KMS-11 (cell line): ENCODE measurements at regions not wholly inside any gene's neighbourhood (a gene's known extent, or its start where the extent isn't known, plus 50 kb on each side); places are given as distances from the start of the nearest gene placed in this dataset.
"Not testable (repeated sequence)": the region's sequence is repeated elsewhere in the genome, so short reads cannot be mapped to it uniquely, and the experiment has no call there.

ENCODE experiments used
- H2AFZ ChIP-seq: fragments of 200-600 bp; sonication (generic); 2 replicates; pipeline ENCODE4 v1.6.1; 2016; ENCODE audit warnings: antibody characterized with exemption, mixed run types, low read depth
- H3K27ac ChIP-seq: fragments of 200-600 bp; sonication (generic); 2 replicates; pipeline ENCODE4 v1.6.1; 2016; ENCODE audit warnings: mild to moderate bottlenecking, mixed run types
- H3K27me3 ChIP-seq: fragments of 200-600 bp; sonication (generic); 2 replicates; pipeline ENCODE4 v1.6.1; 2017; ENCODE audit warnings: mild to moderate bottlenecking, low read depth, mixed run types, moderate library complexity; ENCODE audit not compliant: insufficient read depth
- H3K36me3 ChIP-seq: fragments of 200-600 bp; sonication (generic); 2 replicates; pipeline ENCODE4 v1.6.1; 2017; ENCODE audit warnings: mild to moderate bottlenecking, mixed run types; ENCODE audit not compliant: insufficient read depth
- H3K4me1 ChIP-seq: fragments of 200-600 bp; sonication (generic); 2 replicates; pipeline ENCODE4 v1.6.1; 2016; ENCODE audit warnings: mild to moderate bottlenecking, low read depth, mixed run types; ENCODE audit not compliant: poor library complexity, severe bottlenecking
- H3K4me2 ChIP-seq: fragments of 200-600 bp; sonication (generic); 2 replicates; pipeline ENCODE4 v1.7.0; 2016; ENCODE audit warnings: mild to moderate bottlenecking, mixed run types
- H3K4me3 ChIP-seq: fragments of 200-600 bp; sonication (generic); IDR thresholded peaks from 2 replicates; pipeline ENCODE4 v1.6.1; 2017; ENCODE audit warnings: low read depth, low read length, mixed read lengths; ENCODE audit not compliant: insufficient read depth
- H3K79me2 ChIP-seq: fragments of 200-600 bp; sonication (generic); 2 replicates; pipeline ENCODE4 v1.6.1; 2016; ENCODE audit warnings: low read depth, mixed run types; ENCODE audit not compliant: insufficient read depth
- H3K9ac ChIP-seq: fragments of 200-600 bp; sonication (generic); 2 replicates; pipeline ENCODE4 v1.6.1; 2016; ENCODE audit warnings: mild to moderate bottlenecking, mixed run types
- H4K20me1 ChIP-seq: fragments of 200-600 bp; sonication (generic); 2 replicates; pipeline ENCODE4 v1.6.1; 2016; ENCODE audit warnings: mild to moderate bottlenecking, mixed run types; ENCODE audit not compliant: insufficient read depth
- CTCF ChIP-seq: fragments of 200-600 bp; sonication (generic); conservative IDR thresholded peaks from 2 replicates; pipeline ENCODE4 v1.6.1; 2017; ENCODE audit warnings: low read depth, mild to moderate bottlenecking, antibody characterized with exemption, low read length, moderate library complexity, mixed read lengths

- Histone ChIP-seq H3K27ac (no peak overlapping the region), H3K4me2 (no peak overlapping the region), H3K4me3 (no peak overlapping the region), H3K9ac (no peak overlapping the region), H3K36me3 (no peaks in the 10 kb centered on the region), H3K4me1 (no peaks in the 10 kb centered on the region), H4K20me1 (no peaks in the 10 kb centered on the region), H3K27me3 (no peaks in the 10 kb centered on the region), H3K79me2 (no peaks in the 10 kb centered on the region), H2AFZ (no peak overlapping the region)
- TF ChIP-seq CTCF, result no peak
These were observed 191.8 kb downstream of the SEMA6D start for GRCh38 chr15:47908950-47909670.

GRCh38 chr15:47912910-47913309 lies 195.6 kb downstream of the SEMA6D start:
- H3K27ac ChIP-seq, H3K4me2 ChIP-seq, H4K20me1 ChIP-seq: not testable (repeated sequence)

GRCh38 chr15:47917881-47918280 lies 200.6 kb downstream of the SEMA6D start:
- Histone ChIP-seq H3K9ac (no peak overlapping the region), H3K27me3 (no peaks in the 10 kb centered on the region), H3K79me2 (no peaks in the 10 kb centered on the region)

More at GRCh38 chr15:47912910-47913309, 195.6 kb downstream of the SEMA6D start:
- H3K4me1 ChIP-seq, H3K27me3 ChIP-seq, H2AFZ ChIP-seq, H3K4me3 ChIP-seq, H3K36me3 ChIP-seq, H3K79me2 ChIP-seq, H3K9ac ChIP-seq: not testable (repeated sequence)

GRCh38 chr15:47918877-47919276 lies 201.6 kb downstream of the SEMA6D start:
- Histone ChIP-seq H3K27ac (no peak overlapping the region), H3K4me1 (no peaks in the 10 kb centered on the region), H3K9ac (no peak overlapping the region), H4K20me1 (no peaks in the 10 kb centered on the region), H3K27me3 (no peaks in the 10 kb centered on the region), H3K4me3 (no peak overlapping the region), H3K79me2 (no peaks in the 10 kb centered on the region), H3K4me2 (no peak overlapping the region), H2AFZ (no peak overlapping the region), H3K36me3 (no peaks in the 10 kb centered on the region)
- TF ChIP-seq CTCF, result no peak

More at GRCh38 chr15:47917881-47918280, 200.6 kb downstream of the SEMA6D start:
- no peaks in the 10 kb centered on the region for H3K4me1 ChIP-seq
- no peak overlapping the region for H3K4me2 ChIP-seq
- H4K20me1 ChIP-seq, result no peaks in the 10 kb centered on the region
- TF ChIP-seq CTCF, result no peak
- H3K27ac ChIP-seq, result no peak overlapping the region
- H3K4me3 ChIP-seq, result no peak overlapping the region
- no peak overlapping the region for H2AFZ ChIP-seq
- no peaks in the 10 kb centered on the region for H3K36me3 ChIP-seq

- Histone ChIP-seq H3K27ac (no peak overlapping the region), H3K4me2 (no peak overlapping the region), H3K36me3 (no peaks in the 10 kb centered on the region)
These were observed 196.4 kb upstream of the SLC24A5 start for GRCh38 chr15:47924381-47924780.

More at GRCh38 chr15:47924381-47924780, 196.4 kb upstream of the SLC24A5 start:
- no peaks in the 10 kb centered on the region for H3K4me1 ChIP-seq
- H3K79me2 ChIP-seq, result no peaks in the 10 kb centered on the region
- H3K27me3 ChIP-seq, result no peaks in the 10 kb centered on the region
- TF ChIP-seq CTCF, result no peak
- H2AFZ ChIP-seq, result no peak overlapping the region
- no peak overlapping the region for H3K9ac ChIP-seq
- no peaks in the 10 kb centered on the region for H4K20me1 ChIP-seq
- H3K4me3 ChIP-seq, result no peak overlapping the region
